BE2C (cell line): ENCODE measurements at regions not wholly inside any gene's neighbourhood (a gene's known extent, or its start where the extent isn't known, plus 50 kb on each side); places are given as distances from the start of the nearest gene placed in this dataset.

Experiments used
- DNase-seq: peaks from one replicate; pipeline ENCODE4 v3.0.0-alpha.2; 2020
- H3K27me3 ChIP-seq: fragments of 250-450 bp; sonication (Bioruptor Pico); 2 replicates; pipeline ENCODE4 v1.5.1; 2020; ENCODE audit warnings: mild to moderate bottlenecking
- H3K36me3 ChIP-seq: fragments of 250-450 bp; sonication (Bioruptor Pico); 2 replicates; pipeline ENCODE4 v1.5.1; 2020; ENCODE audit warnings: mild to moderate bottlenecking
- H3K4me1 ChIP-seq: fragments of 250-450 bp; sonication (Bioruptor Pico); 2 replicates; pipeline ENCODE4 v1.5.1; 2020
- H3K4me3 ChIP-seq: 2 replicates; pipeline ENCODE4 v1.5.1; 2011; ENCODE audit warnings: low read depth, low read length
- H3K9me3 ChIP-seq: fragments of 250-450 bp; sonication (Bioruptor Pico); 2 replicates; pipeline ENCODE4 v1.5.1; 2020
- TF ChIP-seq, protein P1 (sequence below): IDR thresholded peaks from 2 replicates; pipeline ENCODE4 v1.5.1; 2012; ENCODE audit warnings: mild to moderate bottlenecking, low read depth, low read length

- TF ChIP-seq, protein P1, sequence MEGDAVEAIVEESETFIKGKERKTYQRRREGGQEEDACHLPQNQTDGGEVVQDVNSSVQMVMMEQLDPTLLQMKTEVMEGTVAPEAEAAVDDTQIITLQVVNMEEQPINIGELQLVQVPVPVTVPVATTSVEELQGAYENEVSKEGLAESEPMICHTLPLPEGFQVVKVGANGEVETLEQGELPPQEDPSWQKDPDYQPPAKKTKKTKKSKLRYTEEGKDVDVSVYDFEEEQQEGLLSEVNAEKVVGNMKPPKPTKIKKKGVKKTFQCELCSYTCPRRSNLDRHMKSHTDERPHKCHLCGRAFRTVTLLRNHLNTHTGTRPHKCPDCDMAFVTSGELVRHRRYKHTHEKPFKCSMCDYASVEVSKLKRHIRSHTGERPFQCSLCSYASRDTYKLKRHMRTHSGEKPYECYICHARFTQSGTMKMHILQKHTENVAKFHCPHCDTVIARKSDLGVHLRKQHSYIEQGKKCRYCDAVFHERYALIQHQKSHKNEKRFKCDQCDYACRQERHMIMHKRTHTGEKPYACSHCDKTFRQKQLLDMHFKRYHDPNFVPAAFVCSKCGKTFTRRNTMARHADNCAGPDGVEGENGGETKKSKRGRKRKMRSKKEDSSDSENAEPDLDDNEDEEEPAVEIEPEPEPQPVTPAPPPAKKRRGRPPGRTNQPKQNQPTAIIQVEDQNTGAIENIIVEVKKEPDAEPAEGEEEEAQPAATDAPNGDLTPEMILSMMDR: no peak
- no peak for DNase-seq
- Histone ChIP-seq H3K27me3 (no peaks in the 10 kb centered on the region), H3K4me3 (no peak overlapping the region), H3K36me3 (no peaks in the 10 kb centered on the region), H3K9me3 (no peaks in the 10 kb centered on the region), H3K4me1 (peaks cover 3% of the 10 kb centered on the region; the same call in 1 of the 2 replicates)
Observed at GRCh38 chr9:38284039-38284575, 108.4 kb upstream of the ALDH1B1 start.

DNA sequence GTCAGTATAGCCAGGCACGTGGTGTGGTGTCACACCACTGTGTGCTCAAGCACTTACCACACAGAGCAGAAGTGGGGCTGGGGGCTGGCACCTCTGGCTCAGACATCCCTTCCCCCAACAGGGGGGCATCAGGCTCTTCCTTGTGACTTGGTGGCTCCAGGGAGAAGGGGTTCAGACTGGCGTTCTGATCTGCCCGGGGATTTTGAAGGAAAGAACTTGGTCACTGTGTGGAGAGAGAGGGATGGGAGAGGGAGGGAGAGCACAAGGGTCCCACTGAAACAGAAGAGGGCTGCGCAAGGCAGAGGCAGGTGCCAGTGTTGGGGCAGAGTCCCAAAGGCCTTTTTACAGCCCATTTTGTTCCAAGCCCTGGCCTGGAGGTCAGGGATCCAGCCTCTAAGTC is 109.7 kb upstream of the ALDH1B1 start:
- H3K4me1 ChIP-seq: peaks cover 3% of the 10 kb centered on the region; the same call in 1 of the 2 replicates
- DNase-seq: no peak
- H3K9me3 ChIP-seq: no peaks in the 10 kb centered on the region
- no peaks in the 10 kb centered on the region for H3K36me3 ChIP-seq
- no peaks in the 10 kb centered on the region for H3K27me3 ChIP-seq
- no peak overlapping the region for H3K4me3 ChIP-seq
- TF ChIP-seq, protein P1: no peak

- Histone ChIP-seq H3K4me1 (peaks cover 3% of the 10 kb centered on the region; the same call in 1 of the 2 replicates), H3K27me3 (no peaks in the 10 kb centered on the region), H3K36me3 (no peaks in the 10 kb centered on the region), H3K9me3 (no peaks in the 10 kb centered on the region), H3K4me3 (no peak overlapping the region)
- TF ChIP-seq, protein P1: no peak
- DNase-seq: no peak
Observed at GRCh38 chr9:38281917-38282316, 110.6 kb upstream of the ALDH1B1 start.

- H3K4me3 ChIP-seq: no peak overlapping the region
- peaks cover 3% of the 10 kb centered on the region; the same call in 1 of the 2 replicates for H3K4me1 ChIP-seq
- DNase-seq: no peak
- TF ChIP-seq, protein P1: no peak
- no peaks in the 10 kb centered on the region for H3K9me3 ChIP-seq
- no peaks in the 10 kb centered on the region for H3K36me3 ChIP-seq
- H3K27me3 ChIP-seq: no peaks in the 10 kb centered on the region
Observed at GRCh38 chr9:38281196-38281595, 111.3 kb upstream of the ALDH1B1 start.

DNA sequence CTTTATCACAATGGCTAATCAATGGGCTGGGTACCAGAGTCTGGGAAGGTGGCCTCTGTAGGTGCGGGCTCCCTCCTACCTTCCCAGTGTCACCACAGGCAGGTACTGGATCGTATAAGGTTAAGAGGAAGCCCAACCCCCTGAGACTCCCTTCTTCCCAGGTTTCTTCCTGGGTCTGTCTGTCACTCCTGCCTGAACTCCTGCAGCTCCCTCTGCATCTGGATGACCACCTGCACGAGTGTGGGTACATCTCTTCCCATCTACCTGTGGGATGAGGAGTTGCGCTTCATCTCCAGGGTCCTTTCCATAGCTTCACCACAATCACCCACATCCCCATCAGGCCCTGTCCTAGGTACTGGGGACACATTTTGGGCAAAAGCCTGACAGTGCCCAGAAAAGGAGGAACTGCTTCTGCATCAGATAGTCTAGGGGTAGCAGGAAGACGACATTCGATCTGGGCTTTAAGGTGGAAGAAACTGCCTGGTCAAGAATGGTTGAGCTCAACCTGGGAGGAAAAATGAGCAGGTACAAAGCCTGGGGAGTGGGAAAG is 112.2 kb upstream of the ALDH1B1 start:
- Histone ChIP-seq H3K4me3 (no peak overlapping the region), H3K9me3 (no peaks in the 10 kb centered on the region), H3K36me3 (no peaks in the 10 kb centered on the region), H3K27me3 (no peaks in the 10 kb centered on the region), H3K4me1 (peaks cover 3% of the 10 kb centered on the region; the same call in 1 of the 2 replicates)
- no peak for DNase-seq
- TF ChIP-seq, protein P1: no peak

- TF ChIP-seq, protein P1: no peak
- Histone ChIP-seq H3K4me1 (peaks cover under 1% of the 10 kb centered on the region; the same call in 1 of the 2 replicates), H3K9me3 (no peaks in the 10 kb centered on the region), H3K36me3 (no peaks in the 10 kb centered on the region), H3K4me3 (no peak overlapping the region), H3K27me3 (no peaks in the 10 kb centered on the region)
- no peak for DNase-seq
Observed at GRCh38 chr9:38278931-38279679, 113.4 kb upstream of the ALDH1B1 start.
